BLaER1 treated with 17β-estradiol and CSF1 and Interleukin-3, amounts not matched to agents 10 nM and 100 nM (cell line): ENCODE measurements at regions not wholly inside any gene's neighbourhood (a gene's known extent, or its start where the extent isn't known, plus 50 kb on each side); places are given as distances from the start of the nearest gene placed in this dataset.

Experiments
- H3K27ac ChIP-seq, 11 experiments: shearing (Covaris generic); formaldehyde crosslinking; 2 replicates each; pipeline ENCODE4 v1.8.1; 2022
- H3K27me3 ChIP-seq, 11 experiments: shearing (Covaris generic); formaldehyde crosslinking; 2 replicates each; pipeline ENCODE4 v1.8.1; 2022
- H3K36me3 ChIP-seq, 11 experiments: shearing (Covaris generic); formaldehyde crosslinking; 2 replicates each; pipeline ENCODE4 v1.8.1; 2022
- H3K4me1 ChIP-seq, 10 experiments: shearing (Covaris generic); formaldehyde crosslinking; 2 replicates each; pipeline ENCODE4 v1.8.1; 2022
- H3K4me2 ChIP-seq, 11 experiments: shearing (Covaris generic); formaldehyde crosslinking; 2 replicates each; pipeline ENCODE4 v1.8.1; 2022
- H3K4me3 ChIP-seq, 10 experiments: shearing (Covaris generic); formaldehyde crosslinking; 2 replicates each; pipeline ENCODE4 v1.8.1; 2022
- H3K9ac ChIP-seq, 11 experiments: shearing (Covaris generic); formaldehyde crosslinking; 2 replicates each; pipeline ENCODE4 v1.8.1; 2022
- H3K9me3 ChIP-seq, 11 experiments: shearing (Covaris generic); formaldehyde crosslinking; replicated peaks in 1 of 11; 2 replicates each; pipeline ENCODE4 v1.8.1; 2022
- H4K20me1 ChIP-seq, 11 experiments: shearing (Covaris generic); formaldehyde crosslinking; 2 replicates each; pipeline ENCODE4 v1.8.1; 2022
- Cebpa-rat ChIP-seq, 11 experiments: shearing (Covaris generic); IDR thresholded peaks; 2 replicates each; pipeline ENCODE4 v1.8.1; 2022

DNA sequence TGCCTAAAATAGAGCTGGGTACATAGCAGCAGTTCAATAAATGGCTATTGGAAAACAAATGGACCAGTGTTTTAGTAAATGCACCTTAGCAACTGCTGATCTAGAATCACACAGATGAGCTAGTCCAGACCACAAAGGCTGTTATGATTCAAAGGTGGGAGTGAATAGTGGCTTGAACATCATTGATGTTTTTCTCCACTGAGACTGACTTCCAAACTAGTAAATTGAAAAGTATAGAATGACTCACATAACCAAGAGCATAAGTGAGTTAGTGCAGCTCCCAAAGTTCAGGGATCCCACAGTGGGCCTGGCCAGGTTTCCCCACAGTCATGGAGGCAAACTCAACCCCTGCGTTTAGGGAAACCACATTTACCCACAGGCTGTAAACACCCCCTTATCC is 106.7 kb upstream of the YPEL5 start:
- H3K27ac ChIP-seq, result no peak overlapping the region
- H3K27me3 ChIP-seq, result no peaks in the 10 kb centered on the region
- H3K9me3 ChIP-seq, result no peaks in the 10 kb centered on the region
- no peak for TF ChIP-seq Cebpa-rat (IDR thresholded peaks at IDR 0.05)
- no peaks in the 10 kb centered on the region for H3K36me3 ChIP-seq
- H3K4me2 ChIP-seq, result no peak overlapping the region
- no peaks in the 10 kb centered on the region for H4K20me1 ChIP-seq
- no peak overlapping the region for H3K4me3 ChIP-seq
- peaks cover 0 to 7% (median 4%) of the 10 kb centered on the region in 10 experiments; a peak in 12 of 20 replicates for H3K4me1 ChIP-seq
- no peak overlapping the region for H3K9ac ChIP-seq

DNA sequence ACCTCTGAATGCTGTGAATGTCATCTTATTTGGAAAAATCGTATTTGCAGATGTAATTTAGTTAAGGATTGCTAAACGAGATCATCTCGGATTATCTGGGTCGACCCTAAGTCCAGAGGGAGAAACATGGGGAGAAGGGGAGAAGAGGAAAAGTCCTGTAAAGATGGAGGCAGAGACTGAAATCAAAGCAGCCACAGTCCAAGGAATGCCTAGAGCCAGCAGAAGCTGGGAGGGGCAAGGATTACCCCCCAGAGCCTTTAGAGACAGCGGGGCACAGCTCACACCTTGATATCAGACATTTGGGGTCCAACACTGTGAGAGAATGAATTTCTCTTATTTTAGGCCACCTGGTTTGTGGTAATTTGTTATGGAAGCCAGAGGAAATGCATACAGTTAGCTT is 104.9 kb upstream of the YPEL5 start:
- Histone ChIP-seq H3K9me3 (no peaks in the 10 kb centered on the region), H3K9ac (no peak overlapping the region), H4K20me1 (no peaks in the 10 kb centered on the region), H3K4me2 (no peak overlapping the region), H3K36me3 (no peaks in the 10 kb centered on the region), H3K27me3 (no peaks in the 10 kb centered on the region), H3K4me1 (no peaks in the 10 kb centered on the region), H3K27ac (no peak overlapping the region), H3K4me3 (no peak overlapping the region)
- TF ChIP-seq Cebpa-rat (IDR thresholded peaks at IDR 0.05), result no peak

DNA sequence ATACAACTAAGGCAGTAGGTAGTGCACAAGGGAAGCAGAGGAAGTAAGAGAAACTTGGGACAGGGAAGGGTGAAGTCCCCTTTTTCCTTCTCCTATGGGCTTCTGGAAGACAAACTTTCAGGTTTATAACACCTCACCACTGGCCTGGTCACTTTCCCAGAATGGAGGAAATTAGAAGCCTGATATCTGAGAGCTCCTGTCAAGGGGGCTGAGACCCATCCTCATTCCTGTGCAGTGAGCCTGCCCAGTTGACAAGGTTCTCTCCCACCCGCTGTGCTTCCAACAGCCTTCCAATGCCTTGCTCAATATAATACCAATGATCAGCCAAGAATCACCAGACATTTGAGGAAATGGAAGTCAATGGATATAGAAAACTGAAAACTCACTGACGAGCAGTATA is 100.4 kb upstream of the YPEL5 start:
- Histone ChIP-seq H3K36me3 (no peaks in the 10 kb centered on the region), H4K20me1 (no peaks in the 10 kb centered on the region), H3K4me1 (no peaks in the 10 kb centered on the region), H3K9ac (no peak overlapping the region), H3K27me3 (no peaks in the 10 kb centered on the region), H3K4me2 (no peak overlapping the region), H3K9me3 (no peaks in the 10 kb centered on the region), H3K4me3 (no peak overlapping the region), H3K27ac (no peak overlapping the region)
- TF ChIP-seq Cebpa-rat (IDR thresholded peaks at IDR 0.05), result no peak

DNA sequence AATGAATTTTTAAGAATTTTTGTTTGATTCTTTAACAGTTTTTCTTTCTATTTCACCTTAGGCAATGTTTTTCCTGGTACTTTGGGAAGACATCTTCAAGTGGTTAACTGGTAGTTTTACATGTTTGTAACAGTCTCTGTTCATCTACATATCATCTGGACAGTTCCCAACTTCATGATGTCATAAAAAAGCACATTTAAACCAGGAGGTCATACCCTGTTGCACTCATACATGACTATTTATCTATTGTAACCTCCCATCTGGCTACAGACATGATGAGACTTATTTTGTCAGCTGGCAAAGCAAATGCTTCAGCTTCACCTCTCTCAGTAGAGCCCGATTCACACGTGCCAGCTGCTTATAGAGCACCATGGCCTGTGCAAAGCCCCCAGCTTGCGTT is 99.8 kb upstream of the YPEL5 start:
- no peak overlapping the region for H3K4me2 ChIP-seq
- no peaks in the 10 kb centered on the region for H3K27me3 ChIP-seq
- no peaks in the 10 kb centered on the region for H3K36me3 ChIP-seq
- no peak overlapping the region for H3K9ac ChIP-seq
- H3K9me3 ChIP-seq, result no peaks in the 10 kb centered on the region
- no peak overlapping the region for H3K4me3 ChIP-seq
- no peaks in the 10 kb centered on the region for H4K20me1 ChIP-seq
- H3K27ac ChIP-seq, result no peak overlapping the region
- TF ChIP-seq Cebpa-rat (IDR thresholded peaks at IDR 0.05), result no peak
- H3K4me1 ChIP-seq, result no peaks in the 10 kb centered on the region

DNA sequence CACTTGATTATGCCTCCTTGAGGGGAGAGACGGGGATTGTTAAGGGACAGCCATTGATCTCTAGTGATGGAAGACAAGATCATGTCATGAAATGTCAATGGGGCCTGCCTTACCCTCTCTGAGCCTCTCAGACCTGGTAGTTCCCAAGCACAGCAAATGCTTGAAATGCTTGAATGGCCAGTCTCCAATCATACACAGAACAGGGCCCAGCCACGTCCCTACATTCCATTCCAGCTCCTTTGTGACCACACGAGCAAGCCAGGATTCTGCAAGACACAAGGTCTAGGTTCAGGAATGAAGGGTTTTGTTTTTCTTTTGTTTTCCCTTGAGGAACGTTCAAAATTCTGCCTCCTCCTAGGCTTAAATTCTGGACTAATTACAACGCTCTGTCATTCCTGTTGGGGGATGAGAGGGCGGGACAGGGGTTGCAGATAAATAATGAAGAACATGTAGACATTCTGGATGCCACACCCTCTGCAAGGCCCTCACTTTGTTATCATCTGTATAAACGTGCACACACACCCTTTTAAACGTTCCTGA is 98.1 kb upstream of the YPEL5 start:
- no peaks in the 10 kb centered on the region for H3K36me3 ChIP-seq
- no peak overlapping the region for H3K27ac ChIP-seq
- no peak overlapping the region for H3K4me2 ChIP-seq
- TF ChIP-seq Cebpa-rat (IDR thresholded peaks at IDR 0.05), result no peak
- no peaks in the 10 kb centered on the region for H4K20me1 ChIP-seq
- no peaks in the 10 kb centered on the region for H3K4me1 ChIP-seq
- H3K27me3 ChIP-seq, result no peaks in the 10 kb centered on the region
- H3K9me3 ChIP-seq, result no peaks in the 10 kb centered on the region
- H3K4me3 ChIP-seq, result no peak overlapping the region
- H3K9ac ChIP-seq, result no peak overlapping the region

DNA sequence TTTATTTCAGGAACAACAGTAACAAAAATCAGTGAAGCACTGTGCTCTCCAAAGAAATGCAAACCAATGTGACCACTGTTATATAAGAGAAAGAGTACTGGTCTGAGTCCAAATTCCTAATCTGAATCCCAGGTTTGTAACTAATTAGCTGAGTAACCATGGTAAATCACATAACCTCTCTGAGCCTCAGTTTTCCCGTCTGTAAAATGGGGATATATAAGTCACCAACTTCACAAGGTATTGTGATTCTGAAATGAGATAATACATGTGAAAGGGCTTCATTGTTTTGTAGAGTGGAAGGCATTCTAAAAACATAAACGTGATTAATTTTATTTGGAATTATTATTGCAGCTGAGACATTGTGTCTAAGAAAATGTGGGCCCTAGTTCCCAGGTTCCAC is 91.3 kb upstream of the YPEL5 start:
- no peaks in the 10 kb centered on the region for H3K27me3 ChIP-seq
- no peaks in the 10 kb centered on the region for H3K36me3 ChIP-seq
- H4K20me1 ChIP-seq, result no peaks in the 10 kb centered on the region
- H3K4me2 ChIP-seq, result no peak overlapping the region
- no peak overlapping the region for H3K4me3 ChIP-seq
- no peak overlapping the region for H3K27ac ChIP-seq
- no peaks in the 10 kb centered on the region for H3K9me3 ChIP-seq
- TF ChIP-seq Cebpa-rat (IDR thresholded peaks at IDR 0.05), result no peak
- H3K9ac ChIP-seq, result no peak overlapping the region
- H3K4me1 ChIP-seq, result no peaks in the 10 kb centered on the region

DNA sequence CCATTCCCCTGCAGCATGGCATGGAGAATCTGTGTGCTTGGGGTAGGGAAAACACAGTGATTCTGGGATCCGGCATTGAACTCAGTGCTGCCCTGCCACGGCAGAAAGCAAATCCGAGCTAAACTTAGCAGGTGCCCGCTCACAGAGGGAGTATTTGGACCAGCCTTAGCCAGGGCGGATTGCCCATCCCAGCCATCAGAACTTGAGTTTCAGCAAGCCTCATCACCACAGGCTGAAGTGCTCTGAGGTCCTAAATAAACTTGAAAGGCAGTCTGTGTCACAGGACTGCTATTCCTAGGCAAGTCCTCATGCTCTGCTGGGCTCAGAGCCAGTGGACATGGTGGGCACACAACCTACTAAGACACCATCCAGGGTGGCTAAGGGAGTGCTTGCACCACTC is 86.2 kb upstream of the YPEL5 start:
- H3K9ac ChIP-seq, result no peak overlapping the region
- H3K4me3 ChIP-seq, result no peak overlapping the region
- no peak for TF ChIP-seq Cebpa-rat (IDR thresholded peaks at IDR 0.05)

DNA sequence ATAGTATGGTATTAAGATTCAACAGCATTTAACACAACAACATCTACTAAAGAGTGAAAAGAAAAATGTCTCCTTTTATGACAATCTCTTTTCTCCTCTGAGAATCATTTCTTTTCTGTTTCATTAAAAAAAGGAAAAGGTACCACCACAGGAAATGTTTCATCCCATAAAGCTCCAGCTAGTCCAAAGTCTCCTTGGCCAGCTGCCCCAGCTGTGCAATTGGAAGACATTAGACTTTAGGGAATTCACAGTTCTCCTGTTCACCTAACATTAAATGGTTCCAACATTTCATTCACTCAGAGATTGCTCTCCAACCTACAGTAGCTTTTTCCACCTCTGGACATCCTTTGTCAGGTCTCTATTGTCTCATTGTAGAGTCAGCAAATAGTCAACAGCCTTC is 78.7 kb upstream of the YPEL5 start:
- TF ChIP-seq Cebpa-rat (IDR thresholded peaks at IDR 0.05), result no peak

More for the DNA sequence above, 86.2 kb upstream of the YPEL5 start:
- Histone ChIP-seq H3K27ac (no peak overlapping the region), H3K27me3 (no peaks in the 10 kb centered on the region), H3K9me3 (peaks cover 18 to 44% (median 24%) of the 10 kb centered on the region in 11 experiments; a peak in 21 of 22 replicates), H3K36me3 (no peaks in the 10 kb centered on the region), H3K4me1 (no peaks in the 10 kb centered on the region), H3K4me2 (no peak overlapping the region), H4K20me1 (no peaks in the 10 kb centered on the region)

DNA sequence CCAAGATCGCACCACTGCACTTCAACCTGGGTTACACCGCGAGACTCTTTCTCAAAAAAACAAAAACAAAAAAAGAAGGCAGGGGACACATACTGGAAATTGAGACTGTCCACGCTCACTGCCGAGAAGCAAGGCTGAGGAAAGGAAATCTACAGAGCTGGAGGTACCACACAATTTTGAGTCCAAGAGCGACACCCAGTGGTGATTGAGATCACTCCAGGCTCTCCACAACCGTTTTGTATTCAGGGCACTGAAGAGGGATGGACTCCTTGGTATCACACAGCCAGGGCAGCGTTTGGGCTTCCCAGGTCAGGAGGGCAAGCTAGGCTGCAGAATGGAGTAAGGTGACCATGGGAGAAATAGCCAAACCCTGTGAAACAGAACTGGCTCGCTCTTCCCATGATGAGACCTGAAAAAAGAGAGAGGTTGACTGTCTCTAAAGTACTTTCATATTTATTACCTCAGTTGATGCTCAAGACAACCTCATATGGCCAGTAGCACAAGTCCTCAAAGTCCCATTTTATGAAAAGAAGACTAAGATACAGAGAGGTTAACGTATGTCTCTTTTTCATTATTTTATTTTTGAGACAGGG is 74.5 kb upstream of the YPEL5 start:
- H4K20me1 ChIP-seq, result no peaks in the 10 kb centered on the region; a peak in 1 of 22 replicates
- H3K4me2 ChIP-seq, result no peak overlapping the region
- H3K4me1 ChIP-seq, result no peaks in the 10 kb centered on the region
- H3K9ac ChIP-seq, result no peak overlapping the region
- H3K36me3 ChIP-seq, result no peaks in the 10 kb centered on the region
- H3K4me3 ChIP-seq, result no peak overlapping the region
- no peak overlapping the region for H3K27ac ChIP-seq
- no peak for TF ChIP-seq Cebpa-rat (IDR thresholded peaks at IDR 0.05)
- no peaks in the 10 kb centered on the region for H3K9me3 ChIP-seq
- no peaks in the 10 kb centered on the region for H3K27me3 ChIP-seq

More for the DNA sequence above, 78.7 kb upstream of the YPEL5 start:
- Histone ChIP-seq H3K27me3 (no peaks in the 10 kb centered on the region), H3K27ac (no peak overlapping the region), H3K36me3 (no peaks in the 10 kb centered on the region), H3K9ac (no peak overlapping the region), H3K9me3 (peaks cover 22 to 38% (median 33%) of the 10 kb centered on the region in 11 experiments; a peak in 21 of 22 replicates), H3K4me1 (no peaks in the 10 kb centered on the region), H4K20me1 (no peaks in the 10 kb centered on the region; a peak in 1 of 22 replicates), H3K4me2 (no peak overlapping the region), H3K4me3 (no peak overlapping the region)

DNA sequence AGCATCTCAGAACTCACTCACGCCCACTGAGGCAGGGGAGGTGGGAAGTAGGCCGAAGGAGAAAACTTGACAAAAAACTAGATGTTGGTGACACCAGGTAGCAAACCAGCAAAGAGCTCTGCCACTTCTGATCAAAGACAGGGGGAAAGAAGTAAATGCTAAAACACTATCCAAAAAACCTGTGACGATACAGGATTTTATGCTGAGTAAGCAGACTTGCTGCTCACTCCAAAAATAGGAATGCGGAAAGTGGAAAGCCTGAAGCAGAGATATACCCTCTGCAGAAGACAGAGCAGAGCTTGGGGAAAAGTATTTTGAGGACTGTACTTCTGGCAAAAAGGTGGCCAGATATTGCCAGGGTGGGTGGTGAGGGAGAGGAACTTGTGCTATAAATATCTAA is 73.3 kb upstream of the YPEL5 start:
- H3K4me1 ChIP-seq, result no peaks in the 10 kb centered on the region
- no peaks in the 10 kb centered on the region for H3K36me3 ChIP-seq
- TF ChIP-seq Cebpa-rat (IDR thresholded peaks at IDR 0.05), result no peak
- H3K9me3 ChIP-seq, result no peaks in the 10 kb centered on the region
- no peak overlapping the region for H3K4me3 ChIP-seq
- no peaks in the 10 kb centered on the region for H3K27me3 ChIP-seq
- no peak overlapping the region for H3K27ac ChIP-seq
- H3K9ac ChIP-seq, result no peak overlapping the region
- H3K4me2 ChIP-seq, result no peak overlapping the region
- no peaks in the 10 kb centered on the region; a peak in 1 of 22 replicates for H4K20me1 ChIP-seq
